ENCODE measurements at regions not wholly inside any gene's neighbourhood (a gene's known extent, or its start where the extent isn't known, plus 50 kb on each side); places are given as distances from the start of the nearest gene placed in this dataset.

DNA sequence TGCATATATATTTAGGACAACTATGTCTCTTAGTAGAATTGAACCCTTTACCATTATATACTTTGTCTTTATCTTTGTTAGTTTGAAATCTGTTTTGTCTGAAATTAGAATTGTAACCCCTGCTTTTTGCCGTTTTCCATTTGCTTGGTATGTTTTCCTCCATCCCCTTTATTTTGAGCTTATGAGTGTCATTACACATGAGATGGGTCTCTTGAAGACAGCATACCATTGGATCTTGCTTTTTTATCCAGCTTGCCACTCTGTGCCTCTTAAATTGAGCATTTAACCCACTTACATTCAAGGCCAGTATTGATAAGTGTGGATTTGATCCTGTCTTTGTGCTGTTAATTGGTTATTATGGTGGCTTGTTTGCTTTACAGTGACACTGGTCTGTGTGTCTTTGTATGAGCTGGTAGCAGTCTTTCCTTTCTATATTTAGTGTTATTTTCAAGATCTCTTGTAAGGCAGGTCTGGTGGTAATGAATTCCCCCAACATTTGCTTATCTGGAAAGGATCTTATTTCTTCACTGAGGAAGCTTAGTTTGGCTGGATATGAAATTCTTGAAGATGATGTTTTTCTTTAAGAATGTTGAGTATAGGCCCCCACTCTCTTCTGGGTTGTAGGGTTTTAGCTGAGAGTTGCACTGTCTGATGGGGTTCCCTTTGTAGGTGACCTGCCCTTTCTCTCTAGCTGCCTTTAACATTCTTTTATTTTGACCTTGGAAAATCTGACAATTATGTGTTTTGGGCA, 149.5 kb downstream of the AHR start:
- Histone ChIP-seq H3K9me3 (peaks cover 0 to 10% of the 10 kb centered on the region in 2 donors), H3K4me3 (no peak overlapping the region), H3K27me3 (no peaks in the 10 kb centered on the region), H3K36me3 (no peaks in the 10 kb centered on the region), H3K27ac (no peak overlapping the region), H3K4me1 (no peaks in the 10 kb centered on the region)
- intact Hi-C loops (cut with DNase I), result no loop called here
- TF ChIP-seq, protein P1, sequence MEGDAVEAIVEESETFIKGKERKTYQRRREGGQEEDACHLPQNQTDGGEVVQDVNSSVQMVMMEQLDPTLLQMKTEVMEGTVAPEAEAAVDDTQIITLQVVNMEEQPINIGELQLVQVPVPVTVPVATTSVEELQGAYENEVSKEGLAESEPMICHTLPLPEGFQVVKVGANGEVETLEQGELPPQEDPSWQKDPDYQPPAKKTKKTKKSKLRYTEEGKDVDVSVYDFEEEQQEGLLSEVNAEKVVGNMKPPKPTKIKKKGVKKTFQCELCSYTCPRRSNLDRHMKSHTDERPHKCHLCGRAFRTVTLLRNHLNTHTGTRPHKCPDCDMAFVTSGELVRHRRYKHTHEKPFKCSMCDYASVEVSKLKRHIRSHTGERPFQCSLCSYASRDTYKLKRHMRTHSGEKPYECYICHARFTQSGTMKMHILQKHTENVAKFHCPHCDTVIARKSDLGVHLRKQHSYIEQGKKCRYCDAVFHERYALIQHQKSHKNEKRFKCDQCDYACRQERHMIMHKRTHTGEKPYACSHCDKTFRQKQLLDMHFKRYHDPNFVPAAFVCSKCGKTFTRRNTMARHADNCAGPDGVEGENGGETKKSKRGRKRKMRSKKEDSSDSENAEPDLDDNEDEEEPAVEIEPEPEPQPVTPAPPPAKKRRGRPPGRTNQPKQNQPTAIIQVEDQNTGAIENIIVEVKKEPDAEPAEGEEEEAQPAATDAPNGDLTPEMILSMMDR (IDR thresholded peaks at IDR 0.05), result no peak
- DNase-seq (ENCODE audit: low spot score in 2 of 2), result no peak

DNA sequence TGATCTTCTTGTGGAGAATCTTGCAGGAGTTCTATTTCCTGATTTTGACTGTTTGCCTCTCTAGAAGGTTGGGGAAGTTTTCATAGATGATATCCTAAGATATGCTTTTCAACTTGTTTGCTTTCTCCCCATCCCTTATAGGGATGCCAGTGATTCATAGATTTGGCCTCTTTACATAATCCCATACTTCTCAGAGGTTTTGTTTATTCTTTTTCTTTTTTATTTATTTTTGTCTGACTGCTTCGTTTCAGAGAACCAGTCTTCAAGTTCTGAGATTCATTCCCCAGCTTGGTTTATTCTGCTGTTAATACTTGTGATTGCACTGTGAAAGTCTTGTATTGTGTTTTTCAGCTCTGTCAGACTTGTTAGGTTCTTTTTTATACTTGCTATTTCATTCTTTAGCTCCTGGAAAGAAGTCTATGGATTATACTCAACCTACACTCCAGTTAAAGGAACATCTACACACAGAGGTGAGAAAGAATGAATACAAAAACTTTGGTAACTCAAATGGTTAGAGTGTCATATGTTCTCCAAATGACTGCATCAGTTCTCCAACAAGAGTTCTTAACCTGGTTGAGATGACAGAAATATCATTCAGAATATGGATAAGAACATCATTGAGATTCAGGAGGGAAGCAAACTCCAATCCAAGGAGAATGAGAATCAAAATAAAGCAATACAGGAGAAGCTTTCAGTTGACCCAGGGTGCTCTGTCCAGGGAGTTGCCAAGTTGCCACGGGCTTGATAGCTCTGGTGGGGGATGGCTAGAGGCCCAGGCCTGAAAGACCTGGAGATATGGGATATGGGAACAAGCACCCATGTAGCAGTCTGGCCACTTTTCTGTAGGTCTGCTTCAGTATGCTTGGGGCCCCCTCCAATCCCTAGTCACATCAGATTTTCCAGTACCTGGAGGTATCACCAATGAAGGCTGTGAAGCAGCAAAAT, 150.3 kb downstream of the AHR start:
- H3K4me1 ChIP-seq, result no peaks in the 10 kb centered on the region
- DNase-seq (ENCODE audit: low spot score in 2 of 2), result no peak
- H3K27me3 ChIP-seq, result no peaks in the 10 kb centered on the region
- intact Hi-C loops (cut with DNase I), result no loop called here
- peaks cover 0 to 10% of the 10 kb centered on the region in 2 donors for H3K9me3 ChIP-seq
- no peaks in the 10 kb centered on the region for H3K36me3 ChIP-seq
- TF ChIP-seq, protein P1 (IDR thresholded peaks at IDR 0.05), result no peak
- H3K27ac ChIP-seq, result no peak overlapping the region
- H3K4me3 ChIP-seq, result no peak overlapping the region

DNA sequence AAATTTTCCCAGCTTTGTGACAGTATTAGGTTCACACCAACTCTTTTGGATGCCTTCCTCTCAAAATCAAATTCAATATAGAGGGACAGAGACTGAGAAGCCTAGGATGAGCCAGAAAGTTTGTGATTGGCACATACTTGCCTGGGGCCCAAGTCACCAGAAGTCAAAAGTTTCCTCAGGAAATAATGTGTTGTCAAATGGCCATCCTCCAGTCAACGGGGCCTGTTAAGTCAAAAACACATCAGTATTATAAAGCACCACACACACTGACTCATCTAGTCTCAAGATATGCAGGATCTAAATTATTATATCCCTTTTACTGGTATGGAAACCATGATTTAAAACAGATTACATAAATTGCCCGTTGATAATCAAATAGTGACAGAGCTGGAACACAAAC, 158.1 kb downstream of the AHR start:
- Histone ChIP-seq H3K4me3 (no peak overlapping the region), H3K36me3 (no peaks in the 10 kb centered on the region), H3K27ac (no peak overlapping the region), H3K27me3 (no peaks in the 10 kb centered on the region), H3K4me1 (no peaks in the 10 kb centered on the region), H3K9me3 (no peaks in the 10 kb centered on the region)
- TF ChIP-seq, protein P1 (IDR thresholded peaks at IDR 0.05), result no peak
- no peak for DNase-seq (ENCODE audit: low spot score in 2 of 2)
- intact Hi-C loops (cut with DNase I), result no loop called here

DNA sequence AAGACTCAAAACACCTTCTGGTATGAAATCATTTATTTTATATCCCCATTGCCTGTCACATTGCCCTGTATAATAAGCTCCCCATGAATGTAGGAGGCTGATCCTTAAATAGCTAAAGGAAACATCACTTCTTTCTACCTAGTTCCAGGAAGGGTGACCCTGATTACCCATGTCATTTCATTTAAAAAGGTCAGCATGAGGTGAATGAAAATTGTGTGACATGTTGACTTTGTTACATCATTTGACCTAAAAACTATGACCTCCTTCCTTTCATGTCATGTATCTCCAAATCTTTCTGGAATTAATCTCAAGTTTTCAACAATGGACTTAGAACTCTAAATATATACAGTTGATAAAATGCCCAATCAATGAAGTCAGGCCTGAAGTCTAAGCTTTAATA, 161.5 kb downstream of the AHR start:
- no peak overlapping the region for H3K27ac ChIP-seq
- intact Hi-C loops (cut with DNase I), result no loop called here

DNA sequence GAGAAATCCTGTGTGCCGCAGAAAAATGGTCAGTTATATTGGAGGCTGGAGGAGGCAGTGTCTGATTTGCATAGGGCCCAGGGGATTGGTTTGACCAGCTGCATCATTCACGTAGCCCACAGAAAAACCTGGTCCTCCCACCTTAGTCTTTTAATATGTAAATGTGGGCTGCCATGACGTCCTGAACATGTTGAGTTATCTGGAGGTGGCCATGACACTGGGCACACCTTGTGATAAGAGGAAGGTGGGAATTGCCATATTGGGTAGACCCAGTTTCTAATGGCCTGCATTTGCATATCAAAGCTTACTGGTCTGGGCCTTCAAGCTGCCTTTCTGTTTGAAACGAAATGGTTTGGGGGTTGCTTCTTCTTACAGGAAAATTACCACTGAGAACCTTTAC, 162.2 kb downstream of the AHR start:
- intact Hi-C loops (cut with DNase I), result no loop called here
- no peaks in the 10 kb centered on the region for H3K27me3 ChIP-seq
- no peaks in the 10 kb centered on the region for H3K36me3 ChIP-seq

More for the DNA sequence above, 161.5 kb downstream of the AHR start:
- DNase-seq (ENCODE audit: low spot score in 2 of 2), result no peak
- TF ChIP-seq, protein P1 (IDR thresholded peaks at IDR 0.05), result no peak
- H3K4me3 ChIP-seq, result no peak overlapping the region
- no peaks in the 10 kb centered on the region for H3K4me1 ChIP-seq
- no peaks in the 10 kb centered on the region for H3K27me3 ChIP-seq
- H3K9me3 ChIP-seq, result no peaks in the 10 kb centered on the region
- H3K36me3 ChIP-seq, result no peaks in the 10 kb centered on the region

More for the DNA sequence above, 162.2 kb downstream of the AHR start:
- H3K27ac ChIP-seq, result no peak overlapping the region
- H3K9me3 ChIP-seq, result no peaks in the 10 kb centered on the region
- H3K4me3 ChIP-seq, result no peak overlapping the region
- H3K4me1 ChIP-seq, result no peaks in the 10 kb centered on the region
- DNase-seq (ENCODE audit: low spot score in 2 of 2), result no peak
- TF ChIP-seq, protein P1 (IDR thresholded peaks at IDR 0.05), result no peak

Measured in ascending aorta (tissue), 2 donors.